HPDE6-E6E7 (cell line): ENCODE measurements at regions not wholly inside any gene's neighbourhood (a gene's known extent, or its start where the extent isn't known, plus 50 kb on each side); places are given as distances from the start of the nearest gene placed in this dataset.
"Not testable (repeated sequence)": the region's sequence is repeated elsewhere in the genome, so short reads cannot be mapped to it uniquely, and the experiment has no call there.

Experiments
- DNase-seq: peaks from one replicate; pipeline ENCODE4 v3.0.0; 2011; ENCODE audit warnings: missing footprints; ENCODE audit errors: extremely low spot score

GRCh38 chr6:71707059-71707458, 179.3 kb upstream of the RIMS1 start:
- DNase-seq: no peak

GRCh38 chr6:71720705-71721104, 165.6 kb upstream of the RIMS1 start:
- no peak for DNase-seq

DNA sequence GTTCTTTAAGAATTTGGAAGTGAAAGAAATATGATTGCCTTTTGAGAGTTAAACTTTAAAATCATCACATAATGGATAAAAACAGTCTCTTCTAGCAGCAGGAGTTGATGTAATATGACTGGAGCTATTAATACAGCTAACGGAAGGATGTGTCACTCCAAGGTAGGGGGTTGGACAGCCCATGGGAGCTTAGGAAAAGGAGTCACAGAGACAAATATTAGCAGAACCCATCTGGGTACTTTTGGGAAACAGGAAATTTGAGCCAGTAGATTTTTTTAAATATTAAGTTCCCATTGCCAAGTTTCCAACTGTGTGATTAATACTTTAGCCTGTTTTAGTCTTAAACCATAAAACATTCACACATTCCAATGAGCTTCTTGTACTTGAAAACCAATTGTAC, 164.7 kb upstream of the RIMS1 start:
- DNase-seq: no peak

DNA sequence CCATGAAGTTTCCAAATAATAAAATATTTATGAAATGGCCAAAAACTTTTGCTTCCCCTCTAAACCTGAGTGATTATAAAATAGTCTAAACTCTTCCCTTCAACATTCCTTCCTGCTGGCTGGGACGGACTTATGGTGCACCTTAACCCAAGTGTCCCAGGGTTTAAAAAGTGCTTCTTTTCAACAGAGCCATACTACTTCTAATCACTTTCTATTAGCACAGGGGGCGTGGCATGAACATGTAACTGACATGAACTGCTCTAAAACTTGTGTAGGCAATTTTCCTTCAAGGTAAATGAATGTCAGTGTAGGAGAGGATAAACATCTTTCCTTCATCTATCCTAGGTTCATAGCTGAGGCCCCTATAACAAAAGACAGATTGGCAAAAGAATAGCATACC, 163.6 kb upstream of the RIMS1 start:
- no peak for DNase-seq

GRCh38 chr6:71724456-71725125, 161.8 kb upstream of the RIMS1 start:
- DNase-seq: no peak

DNA sequence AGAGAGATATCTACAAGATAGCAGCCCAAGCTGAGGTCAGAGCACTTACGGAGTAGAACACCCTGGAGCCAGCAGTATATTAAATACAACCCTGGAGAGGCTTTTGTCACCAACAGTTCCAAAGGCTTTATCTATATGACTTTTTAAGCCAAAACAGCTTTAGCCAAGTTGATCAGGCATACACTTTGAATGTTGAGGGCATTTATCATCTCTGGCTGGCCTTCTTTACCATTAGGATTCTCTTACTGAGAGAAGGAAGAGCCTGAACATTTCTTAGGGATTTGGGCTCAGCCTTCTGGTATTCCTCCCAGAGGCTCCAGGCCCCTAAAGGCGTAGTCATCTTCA, 161.3 kb upstream of the RIMS1 start:
- no peak for DNase-seq

DNA sequence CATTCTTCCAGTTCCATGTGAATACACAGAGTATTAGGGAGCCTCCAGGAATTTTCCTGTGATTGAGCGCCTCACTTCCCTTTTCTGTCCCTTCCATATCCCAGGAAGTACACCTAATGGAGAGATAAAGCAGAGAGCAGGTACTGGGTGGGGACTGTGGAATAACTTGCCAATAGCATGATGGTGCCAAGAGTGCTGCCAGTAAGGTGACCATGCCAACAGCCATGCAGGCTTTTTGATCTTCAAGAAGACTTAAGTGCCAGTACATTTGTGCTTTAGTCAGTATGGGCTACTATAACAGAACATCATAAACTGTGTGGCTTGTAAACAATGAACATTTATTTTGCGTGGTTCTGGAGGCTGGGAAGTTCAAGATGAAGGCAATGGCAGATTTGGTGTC, 160.2 kb upstream of the RIMS1 start:
- no peak for DNase-seq

DNA sequence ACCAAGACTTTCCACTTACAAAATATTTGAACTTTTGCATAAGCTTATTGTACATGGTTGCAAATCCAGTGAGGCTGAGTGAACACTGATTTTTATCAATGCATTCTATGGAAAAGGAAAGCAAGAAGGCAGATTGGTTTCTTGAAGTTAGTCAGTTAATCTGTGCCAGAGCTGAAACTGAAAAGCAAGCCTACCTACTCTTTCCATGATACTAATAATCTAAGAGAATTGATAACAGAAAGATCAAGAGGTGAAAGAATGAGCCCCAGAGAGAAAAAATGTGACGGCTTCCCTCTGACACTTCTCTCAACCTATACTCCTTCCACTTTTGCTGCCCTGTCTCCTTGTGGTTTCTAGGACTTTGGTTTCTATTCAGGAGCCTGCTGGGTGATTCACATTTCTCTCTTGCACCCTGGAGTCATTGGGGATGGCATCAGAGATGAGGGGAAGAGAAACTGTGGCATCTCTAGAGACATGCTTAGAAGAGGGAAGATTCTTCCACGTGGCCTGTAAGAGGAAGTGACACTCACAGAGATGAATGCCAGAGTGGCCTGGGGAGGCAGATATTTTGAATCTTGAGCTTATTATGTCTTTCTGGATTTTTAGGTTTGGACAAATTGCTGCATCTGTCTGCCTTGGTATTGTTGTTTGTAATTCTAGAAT, 158.6 kb upstream of the RIMS1 start:
- no peak for DNase-seq

GRCh38 chr6:71730284-71730683, 156.1 kb upstream of the RIMS1 start:
- no peak for DNase-seq

DNA sequence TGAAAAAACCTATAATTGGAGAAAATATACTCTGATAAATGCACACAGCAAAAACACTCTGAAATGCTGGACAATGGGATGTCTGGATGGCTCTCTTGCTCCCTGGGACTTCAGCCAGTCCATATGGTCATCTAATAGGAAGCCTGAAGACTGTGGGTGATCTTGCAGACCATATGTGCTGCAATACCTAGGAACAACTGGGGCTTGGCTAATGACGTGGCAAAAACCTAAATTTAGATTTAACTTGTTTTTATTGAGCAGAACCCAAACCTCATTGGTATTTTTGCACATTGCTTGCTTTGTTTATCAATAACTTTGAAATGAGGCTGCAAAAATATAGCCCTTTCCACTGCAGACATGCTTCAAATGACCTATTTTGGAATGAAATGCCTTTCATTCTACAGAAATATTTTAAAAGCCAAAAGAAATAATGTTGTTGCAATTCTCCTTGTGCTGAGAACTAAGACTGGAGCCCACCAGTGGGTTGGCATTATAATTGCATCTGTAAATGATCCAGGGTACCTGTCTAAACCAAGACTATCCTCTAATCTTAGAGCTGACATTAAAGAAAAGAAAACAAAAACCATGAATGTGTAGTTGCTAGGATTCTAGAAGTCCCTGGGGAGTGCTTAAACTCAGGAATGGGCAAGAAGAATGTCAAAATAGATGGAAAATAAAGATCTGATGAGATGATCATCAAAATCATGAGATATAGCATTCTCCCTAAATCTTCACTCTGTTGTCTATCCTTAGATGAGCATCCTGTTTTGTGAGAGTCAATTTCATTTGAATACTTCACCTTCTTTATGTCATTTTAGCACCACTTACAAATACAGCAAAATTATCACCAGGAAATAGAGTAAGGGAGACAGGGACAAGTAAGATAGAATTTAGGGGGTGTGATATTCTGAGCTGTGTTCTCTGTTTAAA, 152.1 kb upstream of the RIMS1 start:
- DNase-seq: no peak

GRCh38 chr6:71737953-71738352, 148.4 kb upstream of the RIMS1 start:
- DNase-seq: no peak

DNA sequence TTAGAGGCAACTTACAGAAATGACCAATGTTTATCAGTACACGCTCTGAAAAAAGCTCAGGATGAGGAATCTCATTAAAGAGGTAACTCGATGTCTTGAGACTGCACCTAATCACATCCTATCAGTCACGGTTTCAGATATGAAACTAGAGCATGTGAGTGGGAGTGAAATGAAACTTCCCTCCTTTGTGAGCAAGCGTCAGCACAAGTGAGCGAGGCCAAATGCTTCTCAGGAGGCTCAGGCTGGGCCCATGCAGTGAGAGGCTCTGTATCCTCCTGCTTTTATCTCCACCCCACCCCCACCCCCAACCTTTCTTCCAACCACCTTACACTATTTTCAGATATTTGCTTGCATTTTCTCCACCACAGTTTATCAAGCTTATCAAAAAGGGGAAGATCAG, 140.8 kb upstream of the RIMS1 start:
- no peak for DNase-seq

- no peak for DNase-seq
Measured at GRCh38 chr6:71766146-71766760, 120.1 kb upstream of the RIMS1 start.

- DNase-seq: no peak
Measured at GRCh38 chr6:71766796-71767195, 119.6 kb upstream of the RIMS1 start.

DNA sequence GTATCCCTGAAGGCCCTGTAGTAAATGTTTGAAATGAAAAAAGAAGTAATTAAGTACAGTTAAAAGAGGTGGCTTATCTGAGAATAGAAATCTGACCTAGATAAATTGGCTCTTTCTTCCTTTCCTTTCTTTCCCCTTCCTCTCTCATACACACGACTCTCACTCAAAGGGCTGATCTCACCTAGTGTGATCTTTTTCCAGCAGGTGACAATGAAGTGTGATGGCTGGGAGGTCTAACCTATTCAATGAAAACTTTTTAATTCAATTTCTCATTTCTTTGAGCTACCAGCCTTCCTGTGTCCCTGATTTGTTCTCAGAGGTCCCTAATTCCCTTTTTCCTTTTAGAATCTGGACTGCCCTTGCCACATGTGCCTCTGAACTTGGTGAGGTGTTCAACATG, 118.0 kb upstream of the RIMS1 start:
- no peak for DNase-seq

DNA sequence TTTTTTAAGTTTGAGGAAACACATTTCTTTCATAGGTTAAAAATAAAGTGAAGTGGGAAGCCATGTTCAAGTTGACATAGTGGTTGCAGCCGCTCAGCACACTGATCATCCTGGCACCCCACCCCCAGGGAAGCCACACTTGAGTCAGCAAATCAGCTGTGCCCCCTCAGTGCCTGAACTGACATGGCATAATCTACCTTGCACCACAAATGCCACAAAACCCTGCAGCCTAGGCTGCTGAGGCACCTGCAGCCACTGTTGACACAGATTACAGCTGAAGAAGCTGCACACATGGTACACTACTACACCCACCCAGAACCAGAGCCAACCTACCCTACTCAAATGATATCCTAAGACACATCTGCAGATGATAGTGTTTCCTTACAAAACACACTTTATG, 77.5 kb upstream of the RIMS1 start:
- DNase-seq: no peak

DNA sequence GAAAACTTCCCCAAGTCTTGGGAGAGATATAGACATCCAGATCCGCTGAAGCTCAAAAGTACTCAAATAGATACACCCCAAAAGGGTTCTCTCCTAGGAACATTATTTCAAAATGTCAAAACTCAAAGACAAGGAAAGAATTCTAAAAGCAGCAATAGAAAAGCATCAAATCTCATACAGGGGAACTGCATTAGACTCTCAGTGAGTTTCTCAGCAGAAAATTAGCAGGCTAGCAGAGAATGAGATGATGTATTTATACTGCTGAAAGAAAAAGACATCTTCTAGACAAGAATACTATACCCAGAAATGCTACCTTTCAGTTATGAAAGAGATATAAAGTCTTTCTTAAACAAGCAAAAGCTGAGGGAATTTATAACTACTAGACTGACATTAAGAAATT, 75.5 kb upstream of the RIMS1 start:
- no peak for DNase-seq

DNA sequence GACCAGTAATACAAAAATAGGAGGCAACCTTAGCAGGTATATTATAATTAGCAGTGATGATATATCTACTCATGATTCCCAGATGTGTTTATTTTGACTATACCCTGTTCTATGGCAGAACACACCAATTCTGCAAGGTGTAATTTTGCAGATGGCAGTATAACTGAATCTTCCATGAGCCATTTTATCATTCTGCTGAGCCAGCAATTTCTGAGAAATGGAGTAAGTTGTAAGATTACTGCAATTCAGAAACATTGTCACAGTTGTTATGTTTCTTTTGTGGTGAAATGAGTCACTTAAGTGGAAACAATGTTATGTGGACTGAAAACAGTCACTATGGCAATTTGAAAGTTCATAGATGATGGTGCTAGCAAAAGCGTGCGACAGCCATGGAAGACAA, 63.7 kb upstream of the RIMS1 start:
- DNase-seq: no peak

DNA sequence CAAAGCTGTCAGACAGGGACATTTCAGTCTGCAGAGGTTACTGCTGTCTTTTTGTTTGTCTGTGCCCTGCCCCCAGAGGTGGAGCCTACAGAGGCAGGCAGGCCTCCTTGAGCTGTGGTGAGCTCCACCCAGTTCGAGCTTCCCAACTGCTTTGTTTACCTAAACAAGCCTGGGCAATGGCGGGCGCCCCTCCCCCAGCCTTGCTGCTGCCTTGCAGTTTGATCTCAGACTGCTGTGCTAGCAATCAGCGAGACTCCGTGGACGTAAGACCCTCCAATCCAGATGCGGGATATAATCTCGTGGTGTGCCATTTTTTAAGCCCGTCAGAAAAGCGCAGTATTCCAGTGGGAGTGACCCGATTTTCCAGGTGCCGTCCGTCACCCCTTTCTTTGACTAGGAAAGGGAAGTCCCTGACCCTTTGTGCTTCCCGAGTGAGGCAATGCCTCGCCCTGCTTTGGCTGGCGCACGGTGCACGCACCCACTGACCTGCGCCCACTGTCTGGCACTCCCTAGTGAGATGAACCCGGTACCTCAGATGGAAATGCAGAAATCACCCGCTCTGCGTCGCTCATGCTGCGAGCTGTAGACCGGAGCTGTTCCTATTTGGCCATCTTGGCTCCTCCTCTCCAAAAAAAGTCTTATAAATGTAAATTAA, 54.1 kb upstream of the RIMS1 start:
- not testable (repeated sequence) for DNase-seq
